Transverse colon (tissue), 3 donors: ENCODE measurements at regions not wholly inside any gene's neighbourhood (a gene's known extent, or its start where the extent isn't known, plus 50 kb on each side); places are given as distances from the start of the nearest gene placed in this dataset.

ENCODE experiments used
- CTCF ChIP-seq, 5 experiments: fragments of 200-600 bp in 3 of 5; fragments of 450-650 bp in 2 of 5; sonication (generic) in 3 of 5; IDR thresholded peaks; 1 replicate in 2 of 5; 2 replicates in 3 of 5; pipeline ENCODE4 v1.5.1; 2016 to 2017; ENCODE audit warnings: antibody characterized with exemption in 5 of 5, inconsistent platforms in 3 of 5, mild to moderate bottlenecking in 2 of 5, moderate library complexity in 1 of 5
- POLR2A ChIP-seq: fragments of 450-650 bp; IDR thresholded peaks from one replicate; pipeline ENCODE4 v1.6.1; 2016; ENCODE audit warnings: antibody characterized with exemption, mild to moderate bottlenecking, moderate library complexity

- no peak for TF ChIP-seq CTCF (IDR thresholded peaks at IDR 0.05)
- TF ChIP-seq POLR2A, result no peak
Measured at GRCh38 chr7:49127359-49127913, 203.1 kb downstream of the CDC14C start.
